ENCODE measurements at regions not wholly inside any gene's neighbourhood (a gene's known extent, or its start where the extent isn't known, plus 50 kb on each side); places are given as distances from the start of the nearest gene placed in this dataset.

GRCh38 chr6:147704691-147705090 lies 196.2 kb downstream of the SAMD5 start:
- TF ChIP-seq EZH2 (IDR thresholded peaks at IDR 0.05; ENCODE audit: insufficient read depth, low read length) = no peak
- TF ChIP-seq CTCF (IDR thresholded peaks at IDR 0.05; ENCODE audit: insufficient read depth, low read depth, low read length) = no peak

Data from astrocyte (in vitro differentiated cells and primary cell).